GM12872 (cell line): ENCODE measurements at regions not wholly inside any gene's neighbourhood (a gene's known extent, or its start where the extent isn't known, plus 50 kb on each side); places are given as distances from the start of the nearest gene placed in this dataset.

Source experiments
- CTCF ChIP-seq: IDR thresholded peaks from 3 replicates; pipeline ENCODE4 v1.5.1; 2011; ENCODE audit warnings: low read depth, mild to moderate bottlenecking, low read length, moderate library complexity; ENCODE audit not compliant: insufficient read depth

- no peak for TF ChIP-seq CTCF
These were observed 1385.5 kb upstream of the ZEB2 start for GRCh38 chr2:145905371-145905770.

- TF ChIP-seq CTCF = no peak
These were observed 1377.2 kb upstream of the ZEB2 start for GRCh38 chr2:145897151-145897550.

- no peak for TF ChIP-seq CTCF
These were observed 1368.0 kb upstream of the ZEB2 start for GRCh38 chr2:145887915-145888314.

DNA sequence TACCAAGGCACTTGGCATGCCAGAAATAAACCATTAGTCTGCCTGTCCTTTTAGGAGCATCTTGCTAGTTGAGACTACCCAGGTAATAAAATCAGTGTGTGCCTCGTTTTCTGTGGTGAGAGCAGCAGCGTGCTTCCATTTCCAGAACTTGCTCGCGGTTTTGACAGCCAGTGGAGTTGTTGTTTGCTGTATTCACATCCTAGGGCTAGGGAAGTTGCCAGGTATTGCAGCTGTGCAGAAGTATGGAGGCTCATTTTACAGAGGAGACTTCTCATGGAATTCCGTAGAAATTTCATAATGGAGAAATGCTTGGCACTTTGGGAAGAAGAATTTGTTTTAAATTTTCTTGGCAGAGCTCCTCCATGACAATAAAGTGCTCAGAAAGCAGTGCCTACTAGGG lies 1355.1 kb upstream of the ZEB2 start:
- TF ChIP-seq CTCF = no peak

- TF ChIP-seq CTCF = no peak
These were observed 1354.5 kb upstream of the ZEB2 start for GRCh38 chr2:145874466-145874865.

- no peak for TF ChIP-seq CTCF
These were observed 1344.6 kb upstream of the ZEB2 start for GRCh38 chr2:145864501-145864900.

DNA sequence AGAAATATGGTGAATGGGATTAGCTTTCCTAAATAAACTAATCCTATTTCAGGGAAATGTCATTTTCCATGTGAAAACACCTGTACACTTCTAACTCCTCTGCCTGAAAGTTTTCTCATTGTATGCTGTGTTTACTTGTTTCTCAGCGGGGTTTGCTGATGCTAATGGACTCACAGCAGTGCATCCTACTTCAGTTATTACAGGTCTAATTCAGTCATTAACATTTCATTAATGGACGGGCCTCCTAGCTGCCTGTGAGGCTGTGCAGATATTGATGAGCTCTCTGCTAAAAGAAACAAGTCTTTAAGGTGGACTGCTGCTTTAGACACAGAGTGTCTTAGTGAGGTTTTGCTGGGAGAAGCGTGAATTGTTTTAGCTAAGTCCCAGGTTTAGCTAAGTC lies 1342.0 kb upstream of the ZEB2 start:
- TF ChIP-seq CTCF = no peak

DNA sequence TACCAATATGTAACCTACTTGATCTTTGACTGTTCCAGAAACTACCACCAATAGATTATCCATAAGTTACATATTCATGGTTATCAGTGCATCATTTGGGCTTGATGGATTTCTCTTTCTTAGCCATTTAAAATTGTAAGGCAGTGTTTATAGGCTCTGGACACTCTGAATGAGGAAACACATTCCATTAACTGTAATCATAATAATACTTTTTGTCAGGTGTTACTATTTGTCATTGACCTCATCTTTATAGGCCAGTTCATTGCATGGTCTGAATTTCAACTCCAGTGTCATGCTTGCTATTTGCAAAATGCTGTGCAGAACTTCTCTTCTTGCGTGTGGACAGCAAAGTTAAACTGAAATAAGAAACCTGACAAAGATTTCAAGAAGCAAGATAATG lies 1340.2 kb upstream of the ZEB2 start:
- no peak for TF ChIP-seq CTCF
